Stimulated activated CD8-positive, alpha-beta memory T cell treated with anti-CD3 and anti-CD28 coated beads, Interleukin-15, amount 100 ng/mL, for 24 hours (primary cell): ENCODE measurements at regions not wholly inside any gene's neighbourhood (a gene's known extent, or its start where the extent isn't known, plus 50 kb on each side); places are given as distances from the start of the nearest gene placed in this dataset.

ENCODE experiments used
- DNase-seq: peaks from one replicate; pipeline ENCODE4 v3.0.0-alpha.2; 2020; ENCODE audit warnings: low read depth

GRCh38 chr2:12110481-12110880, 364.0 kb downstream of the LPIN1 start:
- DNase-seq = no peak

GRCh38 chr2:12113412-12113811, 367.0 kb downstream of the LPIN1 start:
- no peak for DNase-seq

- DNase-seq = no peak
Observed at GRCh38 chr2:12114816-12115215, 368.4 kb downstream of the LPIN1 start.

- DNase-seq = no peak
Observed at GRCh38 chr2:12116228-12116750, 369.9 kb downstream of the LPIN1 start.

GRCh38 chr2:12119841-12120240, 373.4 kb downstream of the LPIN1 start:
- DNase-seq = no peak

GRCh38 chr2:12120281-12121150, 374.1 kb downstream of the LPIN1 start:
- no peak for DNase-seq

- DNase-seq = no peak
Observed at GRCh38 chr2:12124790-12125189, 378.4 kb downstream of the LPIN1 start.

GRCh38 chr2:12126318-12126717, 379.9 kb downstream of the LPIN1 start:
- DNase-seq = no peak

GRCh38 chr2:12127638-12128037, 381.2 kb downstream of the LPIN1 start:
- DNase-seq = no peak

GRCh38 chr2:12131975-12132374, 385.5 kb downstream of the LPIN1 start:
- DNase-seq = no peak

GRCh38 chr2:12141618-12142258, 395.3 kb downstream of the LPIN1 start:
- DNase-seq = no peak

- DNase-seq = no peak
Observed at GRCh38 chr2:12151716-12152115, 405.3 kb downstream of the LPIN1 start.

GRCh38 chr2:12152888-12153287, 406.5 kb downstream of the LPIN1 start:
- DNase-seq = no peak

GRCh38 chr2:12155303-12156051, 409.0 kb downstream of the LPIN1 start:
- DNase-seq = no peak

- no peak for DNase-seq
Observed at GRCh38 chr2:12156349-12156748, 409.9 kb downstream of the LPIN1 start.

- no peak for DNase-seq
Observed at GRCh38 chr2:12161085-12161484, 414.7 kb downstream of the LPIN1 start.

GRCh38 chr2:12162269-12163247, 416.1 kb downstream of the LPIN1 start:
- DNase-seq = no peak

- no peak for DNase-seq
Observed at GRCh38 chr2:12163866-12164265, 417.4 kb downstream of the LPIN1 start.

GRCh38 chr2:12164689-12165088, 418.3 kb downstream of the LPIN1 start:
- DNase-seq = no peak

- no peak for DNase-seq
Observed at GRCh38 chr2:12167525-12168317, 421.3 kb downstream of the LPIN1 start.

- DNase-seq = no peak
Observed at GRCh38 chr2:12168354-12168753, 421.9 kb downstream of the LPIN1 start.
